HEK293T (cell line): ENCODE measurements at regions not wholly inside any gene's neighbourhood (a gene's known extent, or its start where the extent isn't known, plus 50 kb on each side); places are given as distances from the start of the nearest gene placed in this dataset.

ENCODE experiments used
- ARNT ChIP-seq: fragments of 450-650 bp; IDR thresholded peaks from 2 replicates; pipeline ENCODE4 v1.6.1; 2017; ENCODE audit warnings: mild to moderate bottlenecking
- HDGF ChIP-seq: fragments of 450-650 bp; IDR thresholded peaks from 2 replicates; pipeline ENCODE4 v1.6.1; 2017; ENCODE audit warnings: antibody characterized with exemption, borderline replicate concordance
- SUZ12 ChIP-seq: fragments of 450-650 bp; IDR thresholded peaks from 2 replicates; pipeline ENCODE4 v1.6.1; 2016; ENCODE audit warnings: mild to moderate bottlenecking
- ZNF384 ChIP-seq: fragments of 450-650 bp; IDR thresholded peaks from 2 replicates; pipeline ENCODE4 v1.6.1; 2016

DNA sequence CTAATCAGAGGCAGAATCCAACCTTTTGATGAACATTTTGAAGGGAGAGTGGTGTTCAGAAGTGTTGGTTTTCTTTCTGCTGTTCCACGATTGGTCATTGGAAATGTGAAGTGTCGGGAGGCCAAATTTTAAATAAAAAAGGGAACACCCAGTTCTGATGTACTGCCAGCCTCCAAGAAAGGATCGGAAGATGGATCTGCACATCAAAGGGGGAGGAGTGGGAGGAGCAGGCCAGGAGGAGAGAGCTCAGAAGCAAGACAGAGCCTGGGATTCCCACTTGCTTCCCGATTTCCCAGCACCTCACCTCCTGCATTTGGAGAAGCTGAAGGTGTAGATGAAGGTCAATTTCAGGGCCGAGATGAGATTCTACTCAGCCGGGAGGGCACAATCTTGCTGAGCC lies 55.9 kb upstream of the NAA20 start:
- TF ChIP-seq ZNF384 (no peak), ARNT (no peak), SUZ12 (no peak), HDGF (no peak)
